Right lobe of liver (tissue), 6 donors: ENCODE measurements at regions not wholly inside any gene's neighbourhood (a gene's known extent, or its start where the extent isn't known, plus 50 kb on each side); places are given as distances from the start of the nearest gene placed in this dataset.
"Not testable (repeated sequence)": the region's sequence is repeated elsewhere in the genome, so short reads cannot be mapped to it uniquely, and the experiment has no call there.

Experiments
- ATAC-seq, 4 donors: fragments of 200-7000 bp; cut with Tn5 transposase; one replicate each; pipeline ENCODE4 v1.9.1; 2020; ENCODE audit warnings: mild to moderate bottlenecking in 4 of 4, moderate library complexity in 4 of 4
- DNase-seq, 3 donors: peaks; one replicate each; pipeline ENCODE4 v3.0.0-alpha.2; 2020
- H3K27ac ChIP-seq, 3 donors: fragments of 200-600 bp; one replicate each; pipeline ENCODE4 v1.8.0; 2022
- H3K27me3 ChIP-seq, 2 donors: fragments of 200-600 bp; one replicate each; pipeline ENCODE4 v1.8.0; 2022
- H3K36me3 ChIP-seq, 4 donors: fragments of 200-600 bp; sonication (generic) in 1 of 4; one replicate each; pipeline versions ENCODE4 v1.5.1 to v1.8.0; 2017 to 2022; ENCODE audit warnings: control low read depth in 1 of 4
- H3K4me1 ChIP-seq, 4 donors: fragments of 200-600 bp; sonication (generic) in 1 of 4; one replicate each; pipeline versions ENCODE4 v1.5.1 to v1.8.0; 2017 to 2022; ENCODE audit warnings: control low read depth in 1 of 4
- H3K4me3 ChIP-seq, 3 donors: fragments of 200-600 bp; one replicate each; pipeline ENCODE4 v1.8.0; 2022
- H3K9me3 ChIP-seq, 4 donors: fragments of 200-600 bp; sonication (generic) in 1 of 4; one replicate each; pipeline versions ENCODE4 v1.5.1 to v1.8.0; 2017 to 2022; ENCODE audit warnings: control low read depth in 1 of 4
- POLR2A ChIP-seq: fragments of 450-650 bp; IDR thresholded peaks from one replicate; pipeline ENCODE4 v1.6.1; 2017; ENCODE audit warnings: antibody characterized with exemption, mild to moderate bottlenecking
- WGBS: methylation state at CpG from one replicate; pipeline ENCODE4 v1.1.6; 2018; ENCODE audit warnings: low coverage, low lambda C conversion rate; ENCODE audit not compliant: insufficient coverage; ENCODE audit errors: missing lambda C conversion rate; 5-methylcytosine and 5-hydroxymethylcytosine counted together
- intact Hi-C, 2 donors: fragments of 100-400 bp; cut with DNase I; formaldehyde crosslinking; loops; one replicate each; pipeline versions ENCODE4 v1.11.2 to v1.14.1; 2022
- TF ChIP-seq, protein P1 (sequence below), 4 donors: fragments of 200-600 bp in 3 of 4; fragments of 450-650 bp in 1 of 4; IDR thresholded peaks; one replicate each; pipeline versions ENCODE4 v1.5.1 to v1.8.0; 2016 to 2022; ENCODE audit warnings: antibody characterized with exemption in 4 of 4, mild to moderate bottlenecking in 2 of 4
- donor health status: DM: no; HTN: yes; CAD: no.
- donor health status: DM: no; HTN: no; CAD: no.
- donor health status: DM: no; HTN: no; CAD: no.
- donor health status: DM: no; HTN: yes; CAD: no.
- donor health status: DM: no; HTN: yes; CAD: no.

DNA sequence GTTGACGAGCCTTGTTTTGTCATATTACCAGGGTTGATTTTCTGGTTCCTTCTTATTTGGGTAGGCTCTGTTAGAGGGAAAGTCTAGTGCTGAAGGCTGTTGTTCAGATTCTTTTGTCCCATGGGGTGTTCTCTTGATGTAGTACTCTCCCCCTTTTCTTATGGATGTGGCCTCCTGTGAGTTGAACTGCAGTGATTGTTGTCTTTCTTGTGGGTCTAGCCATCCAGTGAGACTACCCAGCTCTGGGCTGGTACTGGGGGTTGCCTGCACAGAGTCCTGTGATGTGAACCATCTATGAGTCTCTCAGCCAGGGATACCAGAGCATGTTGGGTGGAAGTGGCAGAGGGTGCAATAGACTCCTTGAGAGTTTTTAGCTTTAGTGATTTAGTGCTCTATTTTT, 680.6 kb downstream of the RFPL4B start:
- no peak overlapping the region for H3K4me3 ChIP-seq
- TF ChIP-seq, protein P1, sequence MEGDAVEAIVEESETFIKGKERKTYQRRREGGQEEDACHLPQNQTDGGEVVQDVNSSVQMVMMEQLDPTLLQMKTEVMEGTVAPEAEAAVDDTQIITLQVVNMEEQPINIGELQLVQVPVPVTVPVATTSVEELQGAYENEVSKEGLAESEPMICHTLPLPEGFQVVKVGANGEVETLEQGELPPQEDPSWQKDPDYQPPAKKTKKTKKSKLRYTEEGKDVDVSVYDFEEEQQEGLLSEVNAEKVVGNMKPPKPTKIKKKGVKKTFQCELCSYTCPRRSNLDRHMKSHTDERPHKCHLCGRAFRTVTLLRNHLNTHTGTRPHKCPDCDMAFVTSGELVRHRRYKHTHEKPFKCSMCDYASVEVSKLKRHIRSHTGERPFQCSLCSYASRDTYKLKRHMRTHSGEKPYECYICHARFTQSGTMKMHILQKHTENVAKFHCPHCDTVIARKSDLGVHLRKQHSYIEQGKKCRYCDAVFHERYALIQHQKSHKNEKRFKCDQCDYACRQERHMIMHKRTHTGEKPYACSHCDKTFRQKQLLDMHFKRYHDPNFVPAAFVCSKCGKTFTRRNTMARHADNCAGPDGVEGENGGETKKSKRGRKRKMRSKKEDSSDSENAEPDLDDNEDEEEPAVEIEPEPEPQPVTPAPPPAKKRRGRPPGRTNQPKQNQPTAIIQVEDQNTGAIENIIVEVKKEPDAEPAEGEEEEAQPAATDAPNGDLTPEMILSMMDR (IDR thresholded peaks at IDR 0.05), result no peak
- TF ChIP-seq POLR2A, result no peak
- no peaks in the 10 kb centered on the region for H3K36me3 ChIP-seq
- H3K27ac ChIP-seq, result no peak overlapping the region
- ATAC-seq (no peak), DNase-seq (no peak)
- intact Hi-C loops, result no loop called here
- H3K27me3 ChIP-seq, result no peaks in the 10 kb centered on the region
- H3K4me1 ChIP-seq, result no peaks in the 10 kb centered on the region
- WGBS, result 78% methylated on average over 1 of the region's 1 CpG
- H3K9me3 ChIP-seq, result no peaks in the 10 kb centered on the region

DNA sequence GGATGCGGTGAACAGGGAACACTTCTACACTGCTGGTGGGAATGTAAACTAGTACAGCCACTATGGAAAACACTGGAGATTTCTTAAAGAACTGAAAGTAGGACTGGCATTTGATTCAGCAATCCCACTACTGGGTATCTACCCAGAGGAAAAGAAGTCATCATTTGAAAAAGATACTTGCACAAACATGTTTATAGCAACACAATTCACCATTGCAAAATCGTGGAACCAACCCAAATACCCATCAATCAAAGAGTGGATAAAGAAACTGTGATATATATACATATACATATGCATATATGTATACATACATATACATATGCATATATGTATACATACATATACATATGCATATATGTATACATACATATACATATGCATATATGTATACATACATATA, 682.0 kb downstream of the RFPL4B start:
- H3K9me3 ChIP-seq, ATAC-seq, H3K4me1 ChIP-seq, DNase-seq, H3K27me3 ChIP-seq, intact Hi-C loops, H3K36me3 ChIP-seq, H3K27ac ChIP-seq, H3K4me3 ChIP-seq: not testable (repeated sequence)
- WGBS, result 67% methylated on average over 2 of the region's 2 CpGs

DNA sequence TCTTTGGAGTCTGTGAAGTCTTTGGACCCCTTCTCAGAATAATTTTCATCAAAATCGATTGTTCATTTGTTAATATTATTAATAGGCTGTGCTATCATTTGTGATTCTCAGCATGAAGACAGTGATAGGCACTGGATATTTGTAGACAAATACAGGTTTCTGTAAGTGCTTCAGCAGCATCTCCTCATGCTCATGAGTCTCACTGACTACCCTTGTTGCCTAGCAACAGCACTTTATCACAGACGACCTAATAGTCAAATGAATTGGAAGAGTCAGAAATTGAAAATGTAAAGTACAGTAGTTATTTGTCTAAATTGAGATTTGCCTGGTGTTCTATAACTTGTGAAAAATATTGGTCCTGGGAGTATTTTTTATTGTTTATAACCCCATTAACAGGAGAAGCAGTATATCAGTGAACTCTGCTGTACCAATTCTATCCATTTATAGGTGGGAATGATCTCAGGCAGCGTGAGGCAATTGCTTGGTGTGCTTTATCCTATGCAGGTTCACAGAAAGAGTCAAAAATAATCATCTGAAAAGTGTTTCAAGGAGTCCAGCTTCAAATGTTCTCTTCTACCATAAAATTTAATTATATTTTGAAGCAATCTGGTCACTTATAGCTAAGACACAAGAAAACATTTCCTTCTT, 684.6 kb downstream of the RFPL4B start:
- Histone ChIP-seq H3K36me3 (no peaks in the 10 kb centered on the region), H3K9me3 (no peaks in the 10 kb centered on the region), H3K27me3 (no peaks in the 10 kb centered on the region), H3K27ac (no peak overlapping the region), H3K4me3 (no peak overlapping the region), H3K4me1 (no peaks in the 10 kb centered on the region)
- DNase-seq, result no peak
- no peak for ATAC-seq
- intact Hi-C loops, result no loop called here
- WGBS, result 42% methylated on average over 3 of the region's 3 CpGs
- TF ChIP-seq, protein P1 (IDR thresholded peaks at IDR 0.05), result no peak
- TF ChIP-seq POLR2A, result no peak

DNA sequence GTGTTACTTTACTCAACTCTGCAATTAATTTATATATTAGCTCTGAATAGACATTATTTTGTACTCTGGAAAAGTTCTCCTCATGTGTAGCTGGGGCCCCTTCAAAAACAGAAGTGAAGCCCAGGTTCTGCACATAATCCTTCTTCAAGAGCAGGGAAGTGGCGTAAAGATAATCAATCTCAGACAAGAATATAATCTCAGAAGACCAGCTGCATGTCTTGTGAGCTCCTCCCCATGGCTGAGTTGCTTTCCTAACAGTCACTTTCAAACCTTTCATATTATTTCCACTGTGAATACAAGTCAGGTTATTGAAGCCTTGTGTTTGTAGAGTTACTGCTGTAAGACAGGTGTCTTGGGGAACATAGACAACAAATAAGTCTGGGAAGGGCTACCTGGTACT, 691.9 kb downstream of the RFPL4B start:
- no peaks in the 10 kb centered on the region for H3K4me1 ChIP-seq
- DNase-seq (no peak), ATAC-seq (no peak)
- H3K27me3 ChIP-seq, result no peaks in the 10 kb centered on the region
- H3K9me3 ChIP-seq, result no peaks in the 10 kb centered on the region
- WGBS, result 75% methylated on average over 1 of the region's 1 CpG
- H3K4me3 ChIP-seq, result no peak overlapping the region
- TF ChIP-seq POLR2A, result no peak
- TF ChIP-seq, protein P1 (IDR thresholded peaks at IDR 0.05), result no peak
- intact Hi-C loops, result no loop called here
- H3K27ac ChIP-seq, result no peak overlapping the region
- no peaks in the 10 kb centered on the region for H3K36me3 ChIP-seq

DNA sequence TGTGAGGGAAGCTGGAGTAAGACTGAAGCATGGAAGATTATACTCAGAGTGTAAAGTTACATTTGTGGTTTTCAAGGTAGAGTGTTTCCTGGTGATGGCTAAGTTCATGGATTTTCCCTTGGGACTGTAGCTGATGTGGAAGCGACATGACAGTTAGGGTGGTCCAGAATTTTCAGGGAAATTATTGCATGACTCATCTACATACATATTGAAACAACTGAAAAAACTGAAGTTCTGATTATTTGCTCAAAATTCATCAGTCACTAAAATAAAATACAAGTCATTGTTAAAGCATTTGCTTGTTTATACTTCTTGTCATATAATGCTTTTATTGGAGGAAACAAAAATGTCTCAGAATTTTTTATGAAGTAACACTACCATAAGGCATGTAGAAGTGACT, 700.0 kb downstream of the RFPL4B start:
- no peak for ATAC-seq
- no peaks in the 10 kb centered on the region for H3K9me3 ChIP-seq
- intact Hi-C loops, result no loop called here

More for the DNA sequence above, 700.0 kb downstream of the RFPL4B start:
- no peaks in the 10 kb centered on the region for H3K36me3 ChIP-seq
- TF ChIP-seq, protein P1 (IDR thresholded peaks at IDR 0.05), result no peak
- no peak for TF ChIP-seq POLR2A
- no CpG with 5 or more reads among the region's 1 CpG for WGBS
- no peak overlapping the region for H3K4me3 ChIP-seq
- no peaks in the 10 kb centered on the region for H3K27me3 ChIP-seq
- H3K4me1 ChIP-seq, result no peaks in the 10 kb centered on the region
- H3K27ac ChIP-seq, result no peak overlapping the region
- DNase-seq, result no peak
